ENCODE measurements at regions not wholly inside any gene's neighbourhood (a gene's known extent, or its start where the extent isn't known, plus 50 kb on each side); places are given as distances from the start of the nearest gene placed in this dataset.

GRCh38 chr3:99240700-99241099, 339.2 kb upstream of the DCBLD2 start:
- intact Hi-C loops (cut with DNase I), result no loop called here
- FAIRE-seq (no peak), DNase-seq (no peak)

GRCh38 chr3:99236576-99236975, 335.1 kb upstream of the DCBLD2 start:
- TF ChIP-seq CTCF (IDR thresholded peaks at IDR 0.05; ENCODE audit: borderline replicate concordance, extremely low read depth, insufficient read depth), result no peak
- intact Hi-C loops (cut with DNase I), result no loop called here
- Histone ChIP-seq H3K27me3 (ENCODE audit: control insufficient read depth, insufficient read depth, low read length) (no peaks in the 10 kb centered on the region), H3K9me3 (ENCODE audit: control insufficient read depth in 2 of 3, insufficient read depth in 1 of 3, low read length in 3 of 3) (no peaks in the 10 kb centered on the region), H3K4me1 (ENCODE audit: control insufficient read depth in 2 of 3, insufficient read depth in 2 of 3, low read depth in 1 of 3, low read length in 3 of 3) (no peaks in the 10 kb centered on the region), H3K4me3 (ENCODE audit: low read length in 3 of 3) (no peak overlapping the region), H3K27ac (ENCODE audit: low read depth in 2 of 2, low read length in 2 of 2) (no peak overlapping the region), H3K9ac (ENCODE audit: low read length in 3 of 3) (no peak overlapping the region), H3K36me3 (ENCODE audit: control insufficient read depth in 2 of 3, insufficient read depth in 3 of 3, low read length in 3 of 3) (no peaks in the 10 kb centered on the region)
- no peak for FAIRE-seq
- no peak for DNase-seq

More at GRCh38 chr3:99240700-99241099, 339.2 kb upstream of the DCBLD2 start:
- no peaks in the 10 kb centered on the region for H3K27me3 ChIP-seq (ENCODE audit: control insufficient read depth, insufficient read depth, low read length)
- no peak overlapping the region for H3K4me3 ChIP-seq (ENCODE audit: low read length in 3 of 3)
- no peaks in the 10 kb centered on the region for H3K4me1 ChIP-seq (ENCODE audit: control insufficient read depth in 2 of 3, insufficient read depth in 2 of 3, low read depth in 1 of 3, low read length in 3 of 3)
- no peaks in the 10 kb centered on the region for H3K9me3 ChIP-seq (ENCODE audit: control insufficient read depth in 2 of 3, insufficient read depth in 1 of 3, low read length in 3 of 3)
- TF ChIP-seq CTCF (IDR thresholded peaks at IDR 0.05; ENCODE audit: borderline replicate concordance, extremely low read depth, insufficient read depth), result no peak
- H3K9ac ChIP-seq (ENCODE audit: low read length in 3 of 3), result no peak overlapping the region
- no peaks in the 10 kb centered on the region for H3K36me3 ChIP-seq (ENCODE audit: control insufficient read depth in 2 of 3, insufficient read depth in 3 of 3, low read length in 3 of 3)
- no peak overlapping the region for H3K27ac ChIP-seq (ENCODE audit: low read depth in 2 of 2, low read length in 2 of 2)

- Histone ChIP-seq H3K9ac (ENCODE audit: low read length in 3 of 3) (no peak overlapping the region), H3K27ac (ENCODE audit: low read depth in 2 of 2, low read length in 2 of 2) (no peak overlapping the region), H3K4me1 (ENCODE audit: control insufficient read depth in 2 of 3, insufficient read depth in 2 of 3, low read depth in 1 of 3, low read length in 3 of 3) (no peaks in the 10 kb centered on the region), H3K36me3 (ENCODE audit: control insufficient read depth in 2 of 3, insufficient read depth in 3 of 3, low read length in 3 of 3) (no peaks in the 10 kb centered on the region), H3K9me3 (ENCODE audit: control insufficient read depth in 2 of 3, insufficient read depth in 1 of 3, low read length in 3 of 3) (no peaks in the 10 kb centered on the region), H3K27me3 (ENCODE audit: control insufficient read depth, insufficient read depth, low read length) (no peaks in the 10 kb centered on the region), H3K4me3 (ENCODE audit: low read length in 3 of 3) (no peak overlapping the region)
- DNase-seq (no peak), FAIRE-seq (no peak)
- intact Hi-C loops (cut with DNase I), result no loop called here
- TF ChIP-seq CTCF (IDR thresholded peaks at IDR 0.05; ENCODE audit: borderline replicate concordance, extremely low read depth, insufficient read depth), result no peak
These were observed 331.2 kb upstream of the DCBLD2 start for GRCh38 chr3:99232696-99233095.

GRCh38 chr3:99218468-99218867, 317.0 kb upstream of the DCBLD2 start:
- intact Hi-C loops (cut with DNase I), result no loop called here
- DNase-seq (no peak), FAIRE-seq (no peak)
- TF ChIP-seq CTCF (IDR thresholded peaks at IDR 0.05; ENCODE audit: borderline replicate concordance, extremely low read depth, insufficient read depth), result no peak
- Histone ChIP-seq H3K27me3 (ENCODE audit: control insufficient read depth, insufficient read depth, low read length) (no peaks in the 10 kb centered on the region), H3K9ac (ENCODE audit: low read length in 3 of 3) (no peak overlapping the region), H3K9me3 (ENCODE audit: control insufficient read depth in 2 of 3, insufficient read depth in 1 of 3, low read length in 3 of 3) (no peaks in the 10 kb centered on the region), H3K36me3 (ENCODE audit: control insufficient read depth in 2 of 3, insufficient read depth in 3 of 3, low read length in 3 of 3) (no peaks in the 10 kb centered on the region), H3K4me3 (ENCODE audit: low read length in 3 of 3) (no peak overlapping the region), H3K27ac (ENCODE audit: low read depth in 2 of 2, low read length in 2 of 2) (no peak overlapping the region), H3K4me1 (ENCODE audit: control insufficient read depth in 2 of 3, insufficient read depth in 2 of 3, low read depth in 1 of 3, low read length in 3 of 3) (peaks cover 0 to under 1% (median 0%) of the 10 kb centered on the region in 3 donors)

All from kidney (tissue), 13 donors.